ENCODE measurements at regions not wholly inside any gene's neighbourhood (a gene's known extent, or its start where the extent isn't known, plus 50 kb on each side); places are given as distances from the start of the nearest gene placed in this dataset.

DNA sequence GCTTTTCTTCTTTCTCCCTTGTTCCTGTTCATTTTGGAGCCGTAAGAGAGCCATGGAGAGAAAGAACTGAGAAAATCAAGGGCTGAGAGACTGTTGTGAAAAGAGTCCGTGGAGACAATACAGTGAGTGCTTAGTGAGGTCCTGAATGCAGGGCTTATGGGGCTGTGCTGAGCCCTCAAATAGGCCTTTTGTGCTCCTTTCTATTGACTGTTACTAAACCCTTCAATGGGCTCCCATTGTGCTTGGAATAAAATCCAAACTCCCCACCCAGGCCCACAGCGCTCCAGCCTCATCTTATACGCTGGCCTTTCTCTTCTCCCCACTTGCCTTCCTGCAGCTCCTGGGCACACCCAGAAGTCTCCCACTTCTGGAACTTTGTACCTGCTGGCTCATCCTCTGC lies 243.1 kb upstream of the HABP2 start:
- H3K9me2 ChIP-seq (replicated peaks; ENCODE audit: insufficient read depth, low read length): no peaks in the 10 kb centered on the region
- DNase-seq: no peak
- H3K36me3 ChIP-seq (replicated peaks; ENCODE audit: insufficient read depth, low read length): no peaks in the 10 kb centered on the region
- no peak overlapping the region for H2AFZ ChIP-seq (ENCODE audit: low read length)
- H3K27ac ChIP-seq (ENCODE audit: low read length): no peak overlapping the region
- H3K4me1 ChIP-seq (ENCODE audit: low read length): no peaks in the 10 kb centered on the region
- no peak overlapping the region for H3K4me2 ChIP-seq (ENCODE audit: low read depth, low read length)
- no peaks in the 10 kb centered on the region for H3K27me3 ChIP-seq (replicated peaks; ENCODE audit: insufficient read depth, low read length)
- no peaks in the 10 kb centered on the region for H4K20me1 ChIP-seq (ENCODE audit: insufficient read depth, low read length)
- H3K79me2 ChIP-seq (ENCODE audit: low read length): no peaks in the 10 kb centered on the region
- TF ChIP-seq, protein P1, sequence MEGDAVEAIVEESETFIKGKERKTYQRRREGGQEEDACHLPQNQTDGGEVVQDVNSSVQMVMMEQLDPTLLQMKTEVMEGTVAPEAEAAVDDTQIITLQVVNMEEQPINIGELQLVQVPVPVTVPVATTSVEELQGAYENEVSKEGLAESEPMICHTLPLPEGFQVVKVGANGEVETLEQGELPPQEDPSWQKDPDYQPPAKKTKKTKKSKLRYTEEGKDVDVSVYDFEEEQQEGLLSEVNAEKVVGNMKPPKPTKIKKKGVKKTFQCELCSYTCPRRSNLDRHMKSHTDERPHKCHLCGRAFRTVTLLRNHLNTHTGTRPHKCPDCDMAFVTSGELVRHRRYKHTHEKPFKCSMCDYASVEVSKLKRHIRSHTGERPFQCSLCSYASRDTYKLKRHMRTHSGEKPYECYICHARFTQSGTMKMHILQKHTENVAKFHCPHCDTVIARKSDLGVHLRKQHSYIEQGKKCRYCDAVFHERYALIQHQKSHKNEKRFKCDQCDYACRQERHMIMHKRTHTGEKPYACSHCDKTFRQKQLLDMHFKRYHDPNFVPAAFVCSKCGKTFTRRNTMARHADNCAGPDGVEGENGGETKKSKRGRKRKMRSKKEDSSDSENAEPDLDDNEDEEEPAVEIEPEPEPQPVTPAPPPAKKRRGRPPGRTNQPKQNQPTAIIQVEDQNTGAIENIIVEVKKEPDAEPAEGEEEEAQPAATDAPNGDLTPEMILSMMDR (IDR thresholded peaks at IDR 0.05; ENCODE audit: low read length): no peak
- no peak overlapping the region for H3K9ac ChIP-seq (ENCODE audit: low read length)
- H3K9me3 ChIP-seq (replicated peaks; ENCODE audit: insufficient read depth, low read length): no peaks in the 10 kb centered on the region
- H3F3A ChIP-seq (ENCODE audit: insufficient read depth, low read length): no peaks in the 10 kb centered on the region
- no peak overlapping the region for H3K4me3 ChIP-seq (ENCODE audit: low read length)

DNA sequence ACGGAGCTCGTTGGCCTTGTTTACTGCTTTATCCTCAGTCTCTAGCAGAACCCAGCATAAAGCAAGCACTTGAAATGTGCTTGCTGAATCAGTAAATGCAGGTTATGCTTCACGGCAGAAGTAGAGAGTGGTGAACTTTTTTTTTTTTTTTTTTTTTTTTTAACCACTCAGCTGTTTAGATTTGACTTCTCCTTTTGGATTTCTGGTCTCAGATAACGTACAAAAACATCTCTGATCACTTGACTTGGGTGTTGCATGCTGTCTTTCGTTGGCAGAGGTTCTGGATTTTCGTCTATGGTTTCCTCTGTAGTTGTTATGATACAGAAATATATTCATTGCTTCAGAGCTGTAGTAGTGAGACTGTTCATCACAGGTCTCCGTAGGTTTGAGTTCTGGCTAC lies 242.5 kb upstream of the HABP2 start:
- Histone ChIP-seq H2AFZ (ENCODE audit: low read length) (no peak overlapping the region), H3K9ac (ENCODE audit: low read length) (no peak overlapping the region), H3K9me3 (replicated peaks; ENCODE audit: insufficient read depth, low read length) (no peaks in the 10 kb centered on the region), H3K27me3 (replicated peaks; ENCODE audit: insufficient read depth, low read length) (no peaks in the 10 kb centered on the region), H3F3A (ENCODE audit: insufficient read depth, low read length) (no peaks in the 10 kb centered on the region), H3K27ac (ENCODE audit: low read length) (no peak overlapping the region), H3K4me2 (ENCODE audit: low read depth, low read length) (no peak overlapping the region), H3K4me1 (ENCODE audit: low read length) (no peaks in the 10 kb centered on the region), H3K9me2 (replicated peaks; ENCODE audit: insufficient read depth, low read length) (no peaks in the 10 kb centered on the region), H3K4me3 (ENCODE audit: low read length) (no peak overlapping the region), H4K20me1 (ENCODE audit: insufficient read depth, low read length) (no peaks in the 10 kb centered on the region), H3K36me3 (replicated peaks; ENCODE audit: insufficient read depth, low read length) (no peaks in the 10 kb centered on the region), H3K79me2 (ENCODE audit: low read length) (no peaks in the 10 kb centered on the region)
- no peak for DNase-seq
- TF ChIP-seq, protein P1 (IDR thresholded peaks at IDR 0.05; ENCODE audit: low read length): no peak
- TF ChIP-seq EZH2phosphoT487 (IDR thresholded peaks at IDR 0.05; ENCODE audit: low read length) (no peak), EZH2 (optimal IDR thresholded peaks at IDR 0.05; ENCODE audit: low read depth, low read length) (no peak)

DNA sequence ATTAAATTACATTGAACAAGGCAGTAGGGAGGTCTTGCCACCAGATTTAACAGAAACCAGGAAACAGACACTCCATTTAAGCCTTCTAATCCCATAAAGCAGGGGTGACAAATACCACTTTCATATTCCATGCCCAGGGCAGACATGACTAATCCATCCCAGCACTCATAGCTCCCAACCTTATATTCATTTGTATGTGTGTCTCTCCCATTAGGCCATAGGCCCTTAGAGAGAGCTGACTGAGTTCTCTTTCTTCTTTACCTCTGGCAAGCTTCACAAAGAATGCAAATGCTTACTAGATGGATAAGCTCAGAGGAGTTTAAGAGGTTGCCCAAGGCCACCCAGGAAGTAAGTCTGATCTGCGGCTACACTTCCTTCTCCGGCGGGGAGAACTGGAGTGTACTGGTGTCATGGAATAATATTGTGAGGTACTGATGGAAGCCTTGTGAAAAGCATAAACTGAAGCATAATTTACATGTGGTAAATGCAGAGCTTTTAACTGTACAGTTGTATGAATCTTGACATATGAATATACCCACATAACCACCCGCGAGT lies 239.7 kb upstream of the HABP2 start:
- no peak overlapping the region for H2AFZ ChIP-seq (ENCODE audit: low read length)
- H4K20me1 ChIP-seq (ENCODE audit: insufficient read depth, low read length): no peaks in the 10 kb centered on the region
- H3K9ac ChIP-seq (ENCODE audit: low read length): no peak overlapping the region
- H3K36me3 ChIP-seq (replicated peaks; ENCODE audit: insufficient read depth, low read length): no peaks in the 10 kb centered on the region
- H3K9me3 ChIP-seq (replicated peaks; ENCODE audit: insufficient read depth, low read length): no peaks in the 10 kb centered on the region
- H3K4me2 ChIP-seq (ENCODE audit: low read depth, low read length): no peak overlapping the region
- no peak for TF ChIP-seq EZH2phosphoT487 (IDR thresholded peaks at IDR 0.05; ENCODE audit: low read length)
- TF ChIP-seq, protein P1 (IDR thresholded peaks at IDR 0.05; ENCODE audit: low read length): no peak
- H3K79me2 ChIP-seq (ENCODE audit: low read length): no peaks in the 10 kb centered on the region
- no peaks in the 10 kb centered on the region for H3K9me2 ChIP-seq (replicated peaks; ENCODE audit: insufficient read depth, low read length)
- H3K4me1 ChIP-seq (ENCODE audit: low read length): no peaks in the 10 kb centered on the region
- no peak overlapping the region for H3K27ac ChIP-seq (ENCODE audit: low read length)
- H3F3A ChIP-seq (ENCODE audit: insufficient read depth, low read length): no peaks in the 10 kb centered on the region
- no peaks in the 10 kb centered on the region for H3K27me3 ChIP-seq (replicated peaks; ENCODE audit: insufficient read depth, low read length)
- no peak for DNase-seq
- no peak overlapping the region for H3K4me3 ChIP-seq (ENCODE audit: low read length)

Measured in MM.1S (cell line).